Astrocyte of the spinal cord (primary cell): ENCODE measurements at regions not wholly inside any gene's neighbourhood (a gene's known extent, or its start where the extent isn't known, plus 50 kb on each side); places are given as distances from the start of the nearest gene placed in this dataset.

ENCODE experiments used
- DNase-seq: peaks from one replicate; pipeline ENCODE4 v3.0.0; 2011; ENCODE audit warnings: low read depth, low spot score
- H3K4me3 ChIP-seq: 2 replicates; pipeline ENCODE4 v1.5.1; 2011; ENCODE audit warnings: low read depth, mild to moderate bottlenecking, low read length, moderate library complexity
- CTCF ChIP-seq: IDR thresholded peaks from 2 replicates; pipeline ENCODE4 v1.5.1; 2012; ENCODE audit warnings: low read depth, mild to moderate bottlenecking, low read length, inconsistent platforms
- in situ Hi-C: cut with HindIII; loops from 2 replicates; pipeline ENCODE4 v1.10.0; 2017; ENCODE audit warnings: low sequenced_read_pairs

- in situ Hi-C loops, result no loop called here
- DNase-seq, result no peak
- no peak overlapping the region for H3K4me3 ChIP-seq
- no peak for TF ChIP-seq CTCF
Measured at GRCh38 chr11:76298255-76298654, 82.7 kb downstream of the THAP12 start.

GRCh38 chr11:76296731-76297542 lies 84.0 kb downstream of the THAP12 start:
- in situ Hi-C loops, result no loop called here
- no peak for DNase-seq
- no peak for TF ChIP-seq CTCF
- H3K4me3 ChIP-seq, result no peak overlapping the region

- no peak overlapping the region for H3K4me3 ChIP-seq
- no peak for DNase-seq
- in situ Hi-C loops, result no loop called here
- TF ChIP-seq CTCF, result no peak
Measured at GRCh38 chr11:76293189-76293631, 86.9 kb upstream of the WNT11 start.

- no peak for TF ChIP-seq CTCF
- H3K4me3 ChIP-seq, result no peak overlapping the region
- in situ Hi-C loops, result no loop called here
- no peak for DNase-seq
Measured at GRCh38 chr11:76292583-76293188, 86.4 kb upstream of the WNT11 start.

GRCh38 chr11:76291576-76292526 lies 85.5 kb upstream of the WNT11 start:
- in situ Hi-C loops, result no loop called here
- DNase-seq, result no peak
- H3K4me3 ChIP-seq, result no peak overlapping the region
- TF ChIP-seq CTCF, result no peak

GRCh38 chr11:76288166-76288980 lies 82.1 kb upstream of the WNT11 start:
- H3K4me3 ChIP-seq, result no peak overlapping the region
- peak; percentile 3 for DNase-seq
- in situ Hi-C loops, result no loop called here
- TF ChIP-seq CTCF, result no peak
